ENCODE measurements at regions not wholly inside any gene's neighbourhood (a gene's known extent, or its start where the extent isn't known, plus 50 kb on each side); places are given as distances from the start of the nearest gene placed in this dataset.

DNA sequence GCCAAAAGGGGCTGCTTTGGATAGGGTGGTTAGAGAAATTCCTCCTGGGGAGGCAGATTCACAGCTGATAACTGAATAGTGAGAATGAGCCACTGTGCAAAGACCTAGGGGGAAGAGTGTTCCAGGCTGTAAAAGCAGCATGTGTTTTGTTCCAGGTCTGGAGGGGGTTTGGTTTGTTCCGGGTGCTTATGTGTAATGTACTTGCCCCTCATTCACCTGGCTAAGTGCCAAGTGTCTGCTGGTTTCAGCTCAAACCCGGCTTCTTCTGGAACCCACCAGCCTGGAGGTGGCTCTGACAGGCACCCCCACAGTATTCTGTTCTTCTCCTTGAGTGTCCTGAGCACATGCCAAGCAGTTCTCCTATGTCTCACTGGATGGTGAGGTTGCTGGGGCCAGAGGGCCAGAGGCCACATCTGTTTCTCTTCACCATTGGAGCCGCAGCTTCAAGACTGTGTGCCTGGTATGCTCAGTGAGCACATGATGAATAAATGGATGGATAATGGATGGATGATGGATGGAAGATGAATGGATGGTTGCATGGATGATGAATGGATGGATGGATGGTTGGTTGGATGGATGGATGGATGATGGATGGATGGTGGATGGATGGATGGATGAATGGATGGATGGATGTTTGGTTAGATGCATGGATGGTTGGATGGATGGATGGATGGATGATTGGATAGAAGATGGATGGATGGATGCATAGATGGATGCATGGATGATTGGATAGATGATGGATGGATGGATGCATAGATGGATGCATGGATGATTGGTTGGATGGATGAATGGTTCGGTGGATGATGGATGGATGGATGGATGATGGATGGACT is 227.6 kb downstream of the BMP7 start:
- DNase-seq: no peak

- no peak for DNase-seq
Measured at GRCh38 chr20:57040466-57040865, 226.0 kb downstream of the BMP7 start.

GRCh38 chr20:57040924-57041323 is 225.5 kb downstream of the BMP7 start:
- DNase-seq: no peak

- no peak for DNase-seq
Measured at GRCh38 chr20:57043091-57043490, 223.3 kb downstream of the BMP7 start.

DNA sequence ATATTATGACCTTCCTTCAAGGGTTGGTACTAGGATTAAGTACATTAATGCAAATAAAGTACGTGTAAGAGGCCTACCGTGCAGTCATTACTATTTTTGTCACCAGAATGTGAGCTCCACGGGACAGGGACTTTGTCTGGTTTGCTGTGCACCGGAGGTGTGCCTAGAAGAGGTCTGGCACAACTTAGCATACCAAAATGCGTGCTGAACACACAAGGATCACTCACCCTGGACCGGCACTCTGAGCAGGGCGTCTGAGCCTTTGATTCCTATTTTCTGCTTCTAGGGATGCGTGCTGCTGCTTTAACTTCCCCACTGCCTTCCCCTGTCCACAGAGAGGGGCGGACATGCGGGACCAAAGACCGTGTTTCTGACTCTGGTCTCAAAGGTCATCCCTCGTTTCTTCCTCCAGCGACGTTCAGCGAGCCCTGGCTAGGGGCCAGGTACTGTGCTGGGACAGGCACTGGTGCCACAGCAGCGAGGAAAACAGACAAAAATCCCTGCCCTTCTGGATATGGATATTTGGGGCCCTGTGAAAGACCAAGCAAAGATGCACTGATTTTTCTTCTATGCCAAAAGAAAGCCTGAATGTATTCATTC is 222.7 kb downstream of the BMP7 start:
- DNase-seq: no peak

DNA sequence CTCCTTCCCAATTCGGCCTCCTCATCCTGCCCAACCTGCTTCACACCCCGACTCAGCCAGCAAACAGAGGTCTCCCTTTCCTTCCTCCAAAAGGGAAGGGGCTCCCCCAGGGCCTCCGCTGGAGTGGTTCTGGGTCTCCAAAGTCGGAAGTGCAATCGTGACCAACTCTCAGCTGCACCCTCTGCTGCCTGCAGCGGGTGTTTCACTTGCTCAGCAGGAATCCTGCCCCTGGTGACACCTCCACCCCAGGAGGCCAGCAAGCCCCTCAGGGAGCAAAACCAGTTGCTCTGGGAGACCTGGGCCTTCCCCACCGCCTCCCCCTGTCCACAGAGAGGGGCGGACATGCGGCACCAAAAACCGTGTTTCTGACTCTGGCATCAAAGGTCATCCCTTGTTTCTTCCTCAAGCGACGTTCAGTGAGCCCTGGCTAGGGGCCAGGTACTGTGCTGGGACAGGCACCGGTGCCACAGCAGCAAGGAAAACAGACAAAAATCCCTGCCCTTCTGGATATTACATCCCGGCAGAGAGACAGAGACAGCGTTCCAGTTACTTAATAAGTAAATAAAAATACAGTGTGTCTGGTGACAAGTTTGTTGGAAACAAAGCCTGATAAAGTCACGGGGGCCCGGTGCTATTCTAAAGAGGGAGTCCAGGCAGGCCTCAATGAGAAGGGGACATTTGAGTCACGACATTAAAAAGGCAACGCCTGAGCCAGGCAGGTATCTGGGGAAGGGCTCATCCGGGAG is 219.0 kb downstream of the BMP7 start:
- no peak for DNase-seq

DNA sequence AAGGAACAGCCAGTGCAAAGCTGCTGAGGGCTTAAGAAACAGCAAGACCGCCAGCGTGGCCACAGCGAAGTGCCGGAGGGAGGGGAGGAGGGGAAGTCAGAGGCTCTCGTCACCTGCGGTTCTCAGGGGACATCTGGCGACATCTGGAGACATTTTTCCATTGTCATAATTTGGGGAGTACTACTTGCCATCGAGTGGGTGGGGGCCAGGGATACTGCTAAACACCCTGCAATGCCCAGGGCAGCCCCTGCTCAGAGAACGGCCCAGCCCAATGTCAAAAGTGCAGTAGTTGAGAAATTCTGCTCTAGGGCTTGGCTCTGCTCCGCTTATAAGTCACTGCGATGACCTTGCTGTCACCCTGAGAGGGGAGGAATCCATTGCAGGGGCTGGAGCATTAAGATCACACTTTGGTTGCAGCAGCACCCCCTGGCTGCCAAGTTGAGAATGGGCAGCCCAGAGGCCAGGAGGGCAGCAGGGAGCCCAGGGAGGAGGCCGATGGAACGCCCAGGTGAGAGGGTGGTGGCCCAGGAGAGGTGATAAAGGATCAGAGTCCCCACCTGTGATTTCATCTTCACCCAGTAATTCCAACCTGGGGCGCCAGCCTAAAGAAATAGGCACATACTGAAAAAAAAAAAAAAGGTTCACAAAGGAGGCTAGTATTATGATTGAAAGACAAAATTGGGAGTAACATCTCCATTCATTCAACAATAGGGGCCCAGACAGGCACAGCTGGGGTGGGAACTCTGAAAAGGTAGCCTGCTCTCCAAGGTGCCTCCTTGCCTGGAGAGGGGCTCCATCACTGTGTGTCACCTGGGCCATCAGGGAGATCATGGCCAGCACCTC is 218.2 kb downstream of the BMP7 start:
- DNase-seq: no peak

- DNase-seq: no peak
Measured at GRCh38 chr20:57049296-57049695, 217.1 kb downstream of the BMP7 start.

DNA sequence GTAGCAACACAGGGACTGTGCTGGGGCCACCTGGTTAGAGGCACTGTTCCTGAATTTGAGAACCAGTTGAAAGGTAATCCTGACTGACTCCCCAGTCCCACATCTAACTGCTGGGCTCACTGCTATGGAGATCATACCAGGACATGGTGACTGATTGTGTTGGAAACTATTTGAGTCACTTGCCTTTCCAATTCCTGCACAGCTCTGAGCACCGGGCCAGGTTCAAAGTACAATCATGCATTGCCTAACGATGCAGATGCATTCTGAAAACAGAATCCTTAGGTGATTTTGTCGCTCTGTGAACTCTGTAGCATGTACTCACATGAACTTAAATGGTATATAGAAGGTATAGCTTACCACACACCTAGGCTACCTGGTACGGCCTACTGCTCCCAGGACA is 215.3 kb downstream of the BMP7 start:
- no peak for DNase-seq

DNA sequence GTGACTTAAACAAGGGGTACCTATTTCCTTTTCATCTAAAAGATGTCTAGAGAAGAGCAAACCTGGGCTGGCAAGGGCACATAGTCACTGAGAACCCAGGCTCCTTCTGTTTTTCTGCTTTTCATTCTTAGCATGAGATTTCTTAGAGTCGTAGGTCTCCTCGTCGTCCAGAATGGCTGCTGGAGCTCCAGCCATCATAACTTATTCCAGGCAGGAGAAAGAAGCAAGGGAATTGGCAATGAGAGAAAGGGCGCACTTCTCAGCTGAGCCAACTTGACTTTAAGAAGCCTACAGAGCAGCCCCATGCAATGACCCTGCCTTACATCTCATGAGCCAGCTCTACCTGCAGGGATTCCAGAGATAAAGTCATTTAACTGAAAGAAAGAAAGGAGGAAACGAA is 213.4 kb downstream of the BMP7 start:
- no peak for DNase-seq

DNA sequence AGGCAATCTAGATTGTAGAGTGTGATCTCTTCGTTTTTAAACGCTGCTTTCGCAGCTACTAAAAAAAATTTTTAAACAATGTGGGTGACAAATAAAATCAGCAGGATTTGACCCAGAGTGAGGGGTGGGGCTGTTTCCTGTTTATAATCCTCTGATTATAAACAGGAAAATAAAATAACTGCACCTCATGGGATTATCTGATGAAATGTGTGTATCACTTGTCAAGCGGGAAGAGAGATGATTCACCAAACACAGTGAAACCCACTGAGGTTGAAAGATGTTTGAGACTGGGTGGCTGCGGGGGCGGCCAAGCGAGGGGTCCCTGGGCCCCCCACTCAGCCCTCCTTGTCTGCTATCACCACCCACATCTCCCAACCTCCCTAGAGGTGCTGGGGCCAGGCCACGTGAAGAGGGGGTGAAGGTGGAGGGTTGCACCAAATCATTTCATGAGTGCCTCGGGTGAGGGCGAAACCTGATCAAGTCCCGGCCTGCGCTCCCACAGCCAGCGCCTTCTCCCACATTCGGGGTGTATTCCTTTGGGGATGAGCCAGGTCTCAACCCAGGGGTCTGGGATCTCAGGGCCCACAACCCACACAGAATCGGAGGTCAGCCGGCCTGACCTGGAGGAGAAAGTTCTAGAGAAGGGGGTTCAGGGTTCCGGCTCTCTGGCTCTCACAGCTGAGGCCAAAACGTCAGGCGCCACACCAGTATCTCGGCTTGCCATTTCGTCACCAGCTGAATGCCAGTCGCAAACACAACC is 212.5 kb downstream of the BMP7 start:
- DNase-seq: no peak

DNA sequence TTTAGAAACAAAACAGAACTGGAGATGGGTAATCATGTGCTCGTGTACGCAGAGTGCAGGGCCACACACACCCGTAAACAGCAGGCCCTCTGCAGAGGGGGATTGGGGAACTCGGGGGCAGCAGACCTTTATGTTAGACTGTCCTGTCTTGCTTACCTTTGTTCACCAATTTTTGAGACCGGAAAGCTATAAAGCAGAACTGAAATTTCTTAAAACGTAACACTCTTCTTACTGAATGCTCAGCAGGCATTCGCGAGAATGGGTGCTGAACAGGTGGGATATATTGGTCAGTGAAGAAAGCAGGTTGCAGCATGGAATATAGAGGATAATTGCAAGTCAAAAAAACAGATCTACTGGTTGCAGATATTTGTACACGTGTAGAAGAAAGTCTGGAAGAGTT is 211.1 kb downstream of the BMP7 start:
- DNase-seq: no peak

GRCh38 chr20:57056651-57057050 is 209.8 kb downstream of the BMP7 start:
- DNase-seq: no peak

DNA sequence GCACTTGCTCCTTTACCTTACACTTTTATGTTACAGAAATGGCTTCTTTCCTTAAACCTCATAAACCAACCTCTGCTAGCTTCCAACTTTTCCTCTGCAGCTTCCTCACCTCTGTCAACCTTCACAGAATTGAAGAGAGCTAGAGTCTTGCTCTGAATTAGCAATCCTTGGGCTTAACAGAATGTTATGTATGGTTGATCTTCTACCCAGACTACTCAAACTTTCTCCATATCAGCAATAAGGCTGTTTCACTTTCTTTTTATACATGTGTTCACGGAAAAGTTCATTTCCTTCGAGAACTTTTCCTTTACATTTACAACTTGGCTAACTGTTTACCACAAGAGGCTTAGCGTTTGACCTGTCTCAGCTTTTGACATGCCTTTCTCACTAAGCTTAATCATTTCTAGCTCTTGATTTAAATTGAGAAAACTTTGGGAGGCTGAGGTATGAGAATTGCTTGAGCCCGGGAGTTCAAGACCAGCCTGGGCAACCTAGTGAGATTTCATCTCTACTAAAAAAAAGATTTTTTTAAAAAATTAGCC is 207.3 kb downstream of the BMP7 start:
- DNase-seq: no peak

- no peak for DNase-seq
Measured at GRCh38 chr20:57060407-57061050, 205.9 kb downstream of the BMP7 start.

- no peak for DNase-seq
Measured at GRCh38 chr20:57061051-57061900, 205.2 kb downstream of the BMP7 start.

DNA sequence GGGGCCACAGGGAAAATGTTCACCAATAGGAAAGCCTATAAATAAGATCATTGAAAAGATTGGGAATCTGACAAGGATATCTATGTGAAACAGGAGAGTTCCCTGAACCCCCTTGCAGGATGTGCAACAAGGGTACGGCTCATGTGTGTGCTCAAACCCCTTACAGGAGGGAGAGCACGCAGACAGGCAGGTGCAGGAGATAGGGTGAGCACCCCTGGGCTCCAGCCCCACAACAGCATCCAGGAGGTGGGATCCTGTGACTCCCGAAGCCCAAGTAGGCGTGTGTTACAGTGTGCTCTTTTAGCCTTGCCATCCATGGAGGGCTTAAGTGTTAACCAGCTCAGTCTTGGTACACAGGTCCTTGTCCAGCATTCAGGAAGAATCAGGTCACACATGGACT is 204.2 kb downstream of the BMP7 start:
- no peak for DNase-seq

DNA sequence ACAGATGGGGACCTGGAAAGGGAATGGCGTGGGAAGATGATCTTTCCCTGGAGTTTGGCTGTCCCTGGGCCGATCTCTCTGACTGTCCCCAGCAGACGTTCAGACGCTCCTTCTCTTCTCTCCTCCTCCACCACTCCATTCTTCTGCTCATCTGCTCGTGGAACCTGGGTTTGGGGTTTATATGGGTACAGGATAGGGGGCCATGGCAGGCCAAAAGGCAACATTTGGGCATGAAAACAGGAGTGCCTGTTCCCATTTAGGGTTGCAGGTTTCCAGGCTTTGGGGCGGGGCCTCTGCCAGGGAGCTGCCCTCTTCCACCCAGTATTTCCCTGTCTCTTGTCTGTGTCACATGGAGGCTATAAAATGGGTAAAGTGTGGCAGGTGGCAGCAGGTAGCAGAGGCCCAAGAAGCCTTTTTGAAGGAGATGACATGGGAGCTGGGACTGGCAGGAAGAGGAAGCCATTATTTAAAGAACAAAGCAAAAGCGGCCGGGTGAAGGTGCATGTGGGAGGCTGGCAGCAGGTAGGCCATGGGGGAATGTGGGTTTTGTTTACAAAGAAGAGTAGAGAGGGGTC is 203.7 kb downstream of the BMP7 start:
- no peak for DNase-seq

DNA sequence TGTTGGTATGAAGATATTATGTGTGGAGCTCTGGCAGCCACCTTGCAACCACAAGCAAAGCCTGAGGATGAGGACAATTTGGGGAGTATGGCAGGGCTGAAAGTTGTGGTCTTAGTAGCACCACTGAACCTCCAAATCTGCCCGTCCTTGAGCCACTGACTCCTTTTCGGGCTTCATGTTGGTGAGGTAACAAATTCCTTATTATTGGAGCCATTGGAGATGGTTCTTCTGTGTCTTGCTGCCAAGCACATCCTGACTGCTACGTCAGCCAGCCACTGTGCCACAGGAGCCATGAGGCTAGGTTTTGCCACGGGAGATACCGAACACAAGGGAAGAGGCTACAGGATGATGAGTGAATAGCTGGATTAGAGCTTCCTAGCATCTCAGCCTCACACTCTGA is 201.6 kb downstream of the BMP7 start:
- no peak for DNase-seq

DNA sequence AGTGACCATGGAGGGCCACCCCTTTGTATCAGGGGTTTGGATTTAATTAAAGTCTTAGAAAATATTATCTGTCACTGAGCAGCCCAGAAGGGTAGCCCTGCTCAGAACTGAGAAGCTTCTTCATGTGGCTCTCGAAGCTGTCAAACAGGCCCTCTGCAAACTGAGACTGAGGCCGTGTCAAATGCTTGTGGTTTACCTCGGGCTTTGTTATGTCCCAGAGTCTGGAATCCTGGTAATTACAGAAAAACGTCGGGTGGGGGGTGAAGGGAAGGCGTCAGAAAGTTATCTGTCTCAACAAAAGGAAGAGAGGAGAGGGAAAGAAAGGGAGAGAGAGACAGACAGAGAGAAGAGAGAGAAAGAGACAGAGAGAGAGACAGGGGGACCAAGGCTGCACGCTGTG is 200.8 kb downstream of the BMP7 start:
- DNase-seq: no peak
